Activated CD8-positive, alpha-beta T cell treated with anti-CD3 and anti-CD28 coated beads for 36 hours (primary cell): ENCODE measurements at regions not wholly inside any gene's neighbourhood (a gene's known extent, or its start where the extent isn't known, plus 50 kb on each side); places are given as distances from the start of the nearest gene placed in this dataset.

Experiments
- ATAC-seq: fragments of 200-7000 bp; cut with Tn5 transposase; one replicate; pipeline ENCODE4 v1.10.0; 2021; ENCODE audit warnings: mild to moderate bottlenecking, moderate library complexity
- CTCF ChIA-PET: fragments of 350-600 bp; sonication (Branson Sonifier 250); formaldehyde crosslinking; loops from one replicate; lab custom pipeline; 2021; ENCODE audit warnings: antibody characterized with exemption; lab: Charles Lee
- POLR2A ChIA-PET: fragments of 350-600 bp; sonication (Branson Sonifier 250); formaldehyde crosslinking; loops from one replicate; lab custom pipeline; 2021; ENCODE audit warnings: antibody characterized with exemption; lab: Charles Lee
- DNase-seq: peaks from one replicate; pipeline ENCODE4 v3.0.0-alpha.2; 2020
- H3K27ac Mint-ChIP-seq: one replicate; pipeline ENCODE4 v1.8.0; 2021; ENCODE audit warnings: mild to moderate bottlenecking, mixed read lengths
- H3K27me3 Mint-ChIP-seq: one replicate; pipeline ENCODE4 v1.8.0; 2021; ENCODE audit warnings: mixed read lengths
- H3K36me3 Mint-ChIP-seq: one replicate; pipeline ENCODE4 v1.8.0; 2021; ENCODE audit warnings: low read depth, mixed read lengths
- H3K4me1 Mint-ChIP-seq: one replicate; pipeline ENCODE4 v1.8.0; 2021; ENCODE audit warnings: low read depth, mixed read lengths
- H3K4me3 Mint-ChIP-seq: one replicate; pipeline ENCODE4 v1.8.0; 2021; ENCODE audit warnings: mild to moderate bottlenecking, moderate library complexity, mixed read lengths
- H3K9me3 Mint-ChIP-seq: one replicate; pipeline ENCODE4 v1.8.0; 2021; ENCODE audit warnings: mixed read lengths
- intact Hi-C: fragments of 100-400 bp; cut with micrococcal nuclease; formaldehyde crosslinking; loops from one replicate; pipeline ENCODE4 v1.10.0; 2022
- TF ChIP-seq, protein P1 (sequence below): fragments of 200-600 bp; IDR thresholded peaks from one replicate; pipeline ENCODE4 v1.8.0; 2022; ENCODE audit warnings: antibody characterized with exemption, mild to moderate bottlenecking

DNA sequence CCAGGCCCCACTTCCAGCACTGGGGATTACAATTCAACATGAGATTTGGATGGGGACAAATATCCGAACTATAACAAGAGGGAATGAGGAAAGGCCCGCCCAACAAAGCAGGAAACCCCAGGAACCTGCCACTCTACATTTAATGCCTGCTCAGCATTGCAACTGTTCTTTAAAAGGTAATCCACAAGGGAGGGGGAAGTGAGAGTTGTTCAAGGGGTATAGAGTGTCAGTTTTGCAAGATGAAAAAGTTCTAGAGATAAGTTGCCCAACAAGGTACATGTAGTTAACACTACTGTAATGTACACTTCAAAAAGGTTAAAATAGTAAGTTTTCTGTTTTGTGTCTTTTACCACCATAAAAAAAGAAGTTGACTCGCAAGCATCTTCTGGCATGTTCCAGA is 137.6 kb downstream of the MBD2 start:
- TF ChIP-seq, protein P1, sequence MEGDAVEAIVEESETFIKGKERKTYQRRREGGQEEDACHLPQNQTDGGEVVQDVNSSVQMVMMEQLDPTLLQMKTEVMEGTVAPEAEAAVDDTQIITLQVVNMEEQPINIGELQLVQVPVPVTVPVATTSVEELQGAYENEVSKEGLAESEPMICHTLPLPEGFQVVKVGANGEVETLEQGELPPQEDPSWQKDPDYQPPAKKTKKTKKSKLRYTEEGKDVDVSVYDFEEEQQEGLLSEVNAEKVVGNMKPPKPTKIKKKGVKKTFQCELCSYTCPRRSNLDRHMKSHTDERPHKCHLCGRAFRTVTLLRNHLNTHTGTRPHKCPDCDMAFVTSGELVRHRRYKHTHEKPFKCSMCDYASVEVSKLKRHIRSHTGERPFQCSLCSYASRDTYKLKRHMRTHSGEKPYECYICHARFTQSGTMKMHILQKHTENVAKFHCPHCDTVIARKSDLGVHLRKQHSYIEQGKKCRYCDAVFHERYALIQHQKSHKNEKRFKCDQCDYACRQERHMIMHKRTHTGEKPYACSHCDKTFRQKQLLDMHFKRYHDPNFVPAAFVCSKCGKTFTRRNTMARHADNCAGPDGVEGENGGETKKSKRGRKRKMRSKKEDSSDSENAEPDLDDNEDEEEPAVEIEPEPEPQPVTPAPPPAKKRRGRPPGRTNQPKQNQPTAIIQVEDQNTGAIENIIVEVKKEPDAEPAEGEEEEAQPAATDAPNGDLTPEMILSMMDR: no peak
- ATAC-seq (peak; percentile 32), DNase-seq (no peak)
- Mint-ChIP-seq H3K4me3 (peak overlapping the region; percentile 6), H3K27me3 (no peaks in the 10 kb centered on the region), H3K36me3 (no peaks in the 10 kb centered on the region), H3K27ac (peak overlapping the region; percentile 82), H3K9me3 (peaks cover 17% of the 10 kb centered on the region), H3K4me1 (peaks cover 20% of the 10 kb centered on the region)
- POLR2A ChIA-PET: interaction anchor here (1.2 kb wide), 1 partner anchor 34 kb away, joined by 3 read pairs; no protein-coding TSS in a partner anchor
- intact Hi-C loops: no loop called here
- CTCF ChIA-PET: interaction anchor here (1.7 kb wide), 1 partner anchor 41 kb away, joined by 6 read pairs; no protein-coding TSS in a partner anchor

- Mint-ChIP-seq H3K4me1 (peaks cover 20% of the 10 kb centered on the region), H3K4me3 (peak overlapping the region; percentile 6)
These were observed 138.2 kb downstream of the MBD2 start for GRCh38 chr18:54086046-54086802.

GRCh38 chr18:54080858-54081257 is 143.6 kb downstream of the MBD2 start:
- DNase-seq: no peak
- ChIA-PET CTCF (no interaction called here), POLR2A (no interaction called here)
- peaks cover 4% of the 10 kb centered on the region for H3K4me1 Mint-ChIP-seq
- intact Hi-C loops: no loop called here
- H3K9me3 Mint-ChIP-seq: peaks cover 15% of the 10 kb centered on the region
- H3K36me3 Mint-ChIP-seq: no peaks in the 10 kb centered on the region
- TF ChIP-seq, protein P1: no peak
- no peak overlapping the region for H3K4me3 Mint-ChIP-seq
- H3K27me3 Mint-ChIP-seq: peaks cover 4% of the 10 kb centered on the region
- ATAC-seq: no peak
- H3K27ac Mint-ChIP-seq: no peak overlapping the region

More at GRCh38 chr18:54086046-54086802, 138.2 kb downstream of the MBD2 start:
- H3K9me3 Mint-ChIP-seq: peaks cover 18% of the 10 kb centered on the region
- POLR2A ChIA-PET: no interaction called here
- peak overlapping the region; percentile 82 for H3K27ac Mint-ChIP-seq
- no peaks in the 10 kb centered on the region for H3K36me3 Mint-ChIP-seq
- intact Hi-C loops: no loop called here
- DNase-seq: peak; percentile 53
- CTCF ChIA-PET: interaction anchor here (1.4 to 1.7 kb wide), 2 partner anchors 33 to 41 kb away, joined by 4 to 6 read pairs; no protein-coding TSS in a partner anchor
- no peaks in the 10 kb centered on the region for H3K27me3 Mint-ChIP-seq
- peak; percentile 96 for ATAC-seq
- TF ChIP-seq, protein P1: no peak

DNA sequence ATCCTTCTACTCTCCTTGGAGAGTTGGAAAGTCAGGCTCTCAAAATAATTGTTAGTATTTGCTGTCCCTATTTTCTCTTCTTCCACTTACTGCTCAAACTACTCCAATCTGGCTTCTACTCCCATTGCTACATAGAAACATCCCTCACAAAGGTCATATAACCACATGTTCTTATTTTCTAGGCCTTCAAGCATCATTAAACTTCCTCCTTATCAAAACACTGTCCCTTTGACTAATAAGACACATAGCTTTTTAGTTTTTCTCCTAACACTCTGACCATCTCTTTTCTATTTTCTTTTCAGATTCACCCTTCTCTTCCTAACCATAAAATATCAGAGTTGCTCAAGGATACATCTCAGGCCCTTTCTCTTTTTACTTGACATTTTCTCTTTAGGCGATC is 148.3 kb downstream of the MBD2 start:
- DNase-seq: no peak
- ATAC-seq: no peak
- no peak overlapping the region for H3K27ac Mint-ChIP-seq
- TF ChIP-seq, protein P1: no peak
- no peak overlapping the region for H3K4me3 Mint-ChIP-seq
- ChIA-PET POLR2A (no interaction called here), CTCF (no interaction called here)
- H3K4me1 Mint-ChIP-seq: no peaks in the 10 kb centered on the region
- intact Hi-C loops: no loop called here
- H3K36me3 Mint-ChIP-seq: no peaks in the 10 kb centered on the region
- no peaks in the 10 kb centered on the region for H3K9me3 Mint-ChIP-seq
- peaks cover 6% of the 10 kb centered on the region for H3K27me3 Mint-ChIP-seq

DNA sequence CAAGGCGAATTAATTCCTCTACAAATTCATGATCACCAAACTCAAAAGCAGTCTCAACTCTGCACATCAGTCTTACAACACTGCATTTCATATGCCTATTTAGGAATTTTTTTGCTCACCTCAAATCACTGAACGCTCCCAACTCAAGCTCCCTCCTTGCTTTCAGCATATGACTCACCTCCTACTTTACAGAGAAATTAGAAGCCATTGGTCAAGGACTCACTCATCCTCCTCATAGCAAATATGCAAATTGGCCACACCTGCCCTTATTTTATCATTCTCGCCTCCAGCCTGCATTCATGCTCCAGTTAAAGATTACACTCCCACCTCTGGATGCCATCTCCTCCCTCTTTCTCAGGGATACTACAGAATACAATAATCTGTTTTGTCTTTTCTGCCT is 148.8 kb downstream of the MBD2 start:
- intact Hi-C loops: no loop called here
- POLR2A ChIA-PET: no interaction called here
- CTCF ChIA-PET: no interaction called here
- Mint-ChIP-seq H3K9me3 (peaks cover 1% of the 10 kb centered on the region), H3K27me3 (peaks cover 6% of the 10 kb centered on the region), H3K4me3 (no peak overlapping the region), H3K4me1 (no peaks in the 10 kb centered on the region), H3K27ac (no peak overlapping the region), H3K36me3 (no peaks in the 10 kb centered on the region)
- no peak for DNase-seq
- TF ChIP-seq, protein P1: no peak
- no peak for ATAC-seq
